ENCODE measurements at regions not wholly inside any gene's neighbourhood (a gene's known extent, or its start where the extent isn't known, plus 50 kb on each side); places are given as distances from the start of the nearest gene placed in this dataset.

- Histone ChIP-seq H3K9me3 (replicated peaks; ENCODE audit: control insufficient read depth, insufficient read depth, low read length) (no peaks in the 10 kb centered on the region; the same call in 2 of the 3 replicates), H3K4me1 (ENCODE audit: control insufficient read depth, insufficient read depth, low read length) (no peaks in the 10 kb centered on the region), H4K20me1 (ENCODE audit: control insufficient read depth, insufficient read depth) (no peaks in the 10 kb centered on the region), H3K27ac (ENCODE audit: control insufficient read depth, insufficient read depth) (no peak overlapping the region), H3K9ac (ENCODE audit: control insufficient read depth, insufficient read depth, low read length) (no peak overlapping the region), H3K36me3 (ENCODE audit: control insufficient read depth in 2 of 2, insufficient read depth in 2 of 2, low read length in 1 of 2) (no peaks in the 10 kb centered on the region), H3K4me3 (no peak overlapping the region), H3K4me2 (ENCODE audit: control insufficient read depth, insufficient read depth) (no peak overlapping the region), H3K79me2 (ENCODE audit: control insufficient read depth, insufficient read depth, low read length) (no peaks in the 10 kb centered on the region), H2AFZ (ENCODE audit: control insufficient read depth, low read depth, low read length) (no peak overlapping the region), H3K27me3 (replicated peaks in 1 of 2; ENCODE audit: control insufficient read depth in 2 of 2, insufficient read depth in 2 of 2, low read length in 1 of 2) (no peaks in the 10 kb centered on the region)
- CTCF ChIA-PET = no interaction called here
- TF ChIP-seq RFX5 (IDR thresholded peaks at IDR 0.05; ENCODE audit: low read depth, low read length) (no peak), ELK1 (IDR thresholded peaks at IDR 0.05; ENCODE audit: low read depth, low read length) (no peak), RBBP5 (conservative IDR thresholded peaks at IDR 0.05) (no peak), PAX8 (IDR thresholded peaks at IDR 0.05) (no peak), TAF1 (IDR thresholded peaks at IDR 0.05; ENCODE audit: borderline replicate concordance, low read depth, low read length) (no peak), BRCA1 (IDR thresholded peaks at IDR 0.05; ENCODE audit: low read depth, low read length) (no peak), TARDBP (IDR thresholded peaks at IDR 0.05; ENCODE audit: borderline replicate concordance) (no peak)
- intact Hi-C loops (cut with micrococcal nuclease; ENCODE audit: unreplicated experiment) = no loop called here
- DNase-seq (ENCODE audit: low read depth, low spot score) (no peak), FAIRE-seq (no peak), ATAC-seq (no peak)
- BruUV-seq (replicated peaks) = no TSS peak
- in situ Hi-C loops (cut with MboI) = no loop called here
- POLR2A ChIA-PET = no interaction called here
- 91% methylated on average over 27 of the region's 47 CpGs for WGBS (ENCODE audit: insufficient coverage, insufficient replicate concordance, low lambda C conversion rate, missing lambda C conversion rate)
- RAD21 ChIA-PET (ENCODE audit: unreplicated experiment) = no interaction called here
- SMC1A ChIA-PET (ENCODE audit: uncharacterized antibody, unreplicated experiment) = no interaction called here
These were observed 1342.5 kb downstream of the TP53TG3F start for GRCh38 chr16:34801875-34802274.

GRCh38 chr16:34802396-34802795 lies 1343.0 kb downstream of the TP53TG3F start:
- Histone ChIP-seq H3K27ac (ENCODE audit: control insufficient read depth, insufficient read depth) (no peak overlapping the region), H3K4me2 (ENCODE audit: control insufficient read depth, insufficient read depth) (no peak overlapping the region), H3K79me2 (ENCODE audit: control insufficient read depth, insufficient read depth, low read length) (no peaks in the 10 kb centered on the region), H3K4me3 (no peak overlapping the region), H3K27me3 (replicated peaks in 1 of 2; ENCODE audit: control insufficient read depth in 2 of 2, insufficient read depth in 2 of 2, low read length in 1 of 2) (no peaks in the 10 kb centered on the region), H2AFZ (ENCODE audit: control insufficient read depth, low read depth, low read length) (no peak overlapping the region), H4K20me1 (ENCODE audit: control insufficient read depth, insufficient read depth) (no peaks in the 10 kb centered on the region), H3K36me3 (ENCODE audit: control insufficient read depth in 2 of 2, insufficient read depth in 2 of 2, low read length in 1 of 2) (no peaks in the 10 kb centered on the region), H3K9me3 (replicated peaks; ENCODE audit: control insufficient read depth, insufficient read depth, low read length) (no peaks in the 10 kb centered on the region; the same call in 2 of the 3 replicates), H3K4me1 (ENCODE audit: control insufficient read depth, insufficient read depth, low read length) (no peaks in the 10 kb centered on the region), H3K9ac (ENCODE audit: control insufficient read depth, insufficient read depth, low read length) (no peak overlapping the region)
- SMC1A ChIA-PET (ENCODE audit: uncharacterized antibody, unreplicated experiment) = no interaction called here
- DNase-seq (ENCODE audit: low read depth, low spot score) (no peak), ATAC-seq (no peak), FAIRE-seq (no peak)
- POLR2A ChIA-PET = no interaction called here
- no TSS peak for BruUV-seq (replicated peaks)
- no CpG with 5 or more reads among the region's 55 CpGs for WGBS (ENCODE audit: insufficient coverage, insufficient replicate concordance, low lambda C conversion rate, missing lambda C conversion rate)
- RAD21 ChIA-PET (ENCODE audit: unreplicated experiment) = no interaction called here
- TF ChIP-seq HSF1 (IDR thresholded peaks at IDR 0.05; ENCODE audit: low read depth, low read length) (no peak), BHLHE40 (IDR thresholded peaks at IDR 0.05; ENCODE audit: borderline replicate concordance in 1 of 2, low read depth in 2 of 2, low read length in 1 of 2) (no peak), MEF2B (IDR thresholded peaks at IDR 0.05; ENCODE audit: partially characterized antibody, poor library complexity, severe bottlenecking) (no peak), IRF3 (IDR thresholded peaks at IDR 0.05) (no peak), RAD51 (IDR thresholded peaks at IDR 0.05) (no peak), PML (IDR thresholded peaks at IDR 0.05; ENCODE audit: low read length) (no peak)
- intact Hi-C loops (cut with micrococcal nuclease; ENCODE audit: unreplicated experiment) (no loop called here), in situ Hi-C loops (cut with MboI) (no loop called here)
- CTCF ChIA-PET = no interaction called here

All from GM12878 (cell line).